GM19023 (cell line): ENCODE measurements at regions not wholly inside any gene's neighbourhood (a gene's known extent, or its start where the extent isn't known, plus 50 kb on each side); places are given as distances from the start of the nearest gene placed in this dataset.
A peak's percentile ranks its signal among the peaks of the same experiment; 100 is the strongest.
"Not testable (repeated sequence)": the region's sequence is repeated elsewhere in the genome, so short reads cannot be mapped to it uniquely, and the experiment has no call there.

Experiments
- ATAC-seq: cut with Tn5 transposase; IDR thresholded peaks from one replicate; pipeline ENCODE4 v1.9.1; 2021; ENCODE audit warnings: mild to moderate bottlenecking, moderate library complexity; ENCODE audit not compliant: unreplicated experiment

GRCh38 chr2:182634386-182634785, 81.7 kb upstream of the DNAJC10 start:
- no peak for ATAC-seq

- no peak for ATAC-seq
Observed at GRCh38 chr2:182636699-182637098, 79.4 kb upstream of the DNAJC10 start.

GRCh38 chr2:182638667-182639066, 77.4 kb upstream of the DNAJC10 start:
- no peak for ATAC-seq

- ATAC-seq, result no peak
Observed at GRCh38 chr2:182639971-182640370, 76.1 kb upstream of the DNAJC10 start.

- peak; percentile 100 for ATAC-seq
Observed at GRCh38 chr2:182642328-182642727, 73.7 kb upstream of the DNAJC10 start.

- no peak for ATAC-seq
Observed at GRCh38 chr2:182646763-182647498, 69.1 kb upstream of the DNAJC10 start.

GRCh38 chr2:182647499-182647787, 68.6 kb upstream of the DNAJC10 start:
- ATAC-seq, result no peak

GRCh38 chr2:182649316-182649715, 66.7 kb upstream of the DNAJC10 start:
- ATAC-seq, result no peak

- no peak for ATAC-seq
Observed at GRCh38 chr2:182650704-182651103, 65.4 kb upstream of the DNAJC10 start.

GRCh38 chr2:182652326-182652725, 63.7 kb upstream of the DNAJC10 start:
- no peak for ATAC-seq

GRCh38 chr2:182655750-182656149, 60.3 kb upstream of the DNAJC10 start:
- no peak for ATAC-seq

- ATAC-seq, result no peak
Observed at GRCh38 chr2:182664212-182664611, 51.8 kb upstream of the DNAJC10 start.

GRCh38 chr2:182665500-182665899, 50.6 kb upstream of the DNAJC10 start:
- not testable (repeated sequence) for ATAC-seq
